Mesothelial cell of epicardium (in vitro differentiated cells): ENCODE measurements at regions not wholly inside any gene's neighbourhood (a gene's known extent, or its start where the extent isn't known, plus 50 kb on each side); places are given as distances from the start of the nearest gene placed in this dataset.
"Not testable (repeated sequence)": the region's sequence is repeated elsewhere in the genome, so short reads cannot be mapped to it uniquely, and the experiment has no call there.

ENCODE experiments used
- DNase-seq, 2 experiments: peaks; one replicate each; pipeline ENCODE4 v3.0.0; 2021; ENCODE audit warnings: low spot score in 2 of 2; ENCODE audit not compliant: unreplicated experiment in 2 of 2
- H3K27ac Mint-ChIP-seq: 2 replicates; pipeline ENCODE4 v1.8.0; 2021; ENCODE audit warnings: mixed read lengths
- H3K27me3 Mint-ChIP-seq: 2 replicates; pipeline ENCODE4 v1.8.0; 2021; ENCODE audit warnings: low read depth, mixed read lengths
- H3K36me3 Mint-ChIP-seq: 2 replicates; pipeline ENCODE4 v1.8.0; 2021; ENCODE audit warnings: mixed read lengths
- H3K4me1 Mint-ChIP-seq: 2 replicates; pipeline ENCODE4 v1.8.0; 2021; ENCODE audit warnings: mixed read lengths
- H3K4me3 Mint-ChIP-seq: 2 replicates; pipeline ENCODE4 v1.8.0; 2021; ENCODE audit warnings: mild to moderate bottlenecking, moderate library complexity, mixed read lengths
- H3K9me3 Mint-ChIP-seq: 2 replicates; pipeline ENCODE4 v1.8.0; 2021; ENCODE audit warnings: mixed read lengths
- TF ChIP-seq, protein P1 (sequence below): fragments of 200-600 bp; sonication (generic); IDR thresholded peaks from one replicate; pipeline ENCODE4 v1.5.0; 2021; ENCODE audit warnings: antibody characterized with exemption; ENCODE audit not compliant: unreplicated experiment

DNA sequence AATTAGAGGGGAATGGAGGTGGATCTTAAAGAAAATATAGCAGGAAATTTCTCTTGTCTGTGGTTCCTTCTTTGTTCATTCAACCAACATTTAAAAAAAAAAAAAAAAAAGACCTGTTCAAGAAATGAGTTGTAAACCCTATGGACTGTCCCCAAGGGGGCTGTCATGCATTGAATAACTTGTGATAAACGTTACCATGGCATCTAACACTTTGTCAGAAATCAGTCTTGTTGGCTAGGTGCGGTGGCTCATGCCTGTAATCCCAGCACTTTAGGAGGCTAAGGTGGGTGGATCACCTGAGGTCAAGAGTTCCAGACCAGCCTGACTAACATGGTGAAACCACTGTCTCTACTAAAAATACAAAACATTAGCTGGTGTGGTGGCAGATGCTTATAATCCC, 381.7 kb downstream of the BCKDHB start:
- Mint-ChIP-seq H3K36me3 (no peaks in the 10 kb centered on the region), H3K27ac (no peak overlapping the region), H3K27me3 (no peaks in the 10 kb centered on the region), H3K4me1 (no peaks in the 10 kb centered on the region), H3K9me3 (peaks cover 8% of the 10 kb centered on the region), H3K4me3 (no peak overlapping the region)
- no peak for DNase-seq
- TF ChIP-seq, protein P1, sequence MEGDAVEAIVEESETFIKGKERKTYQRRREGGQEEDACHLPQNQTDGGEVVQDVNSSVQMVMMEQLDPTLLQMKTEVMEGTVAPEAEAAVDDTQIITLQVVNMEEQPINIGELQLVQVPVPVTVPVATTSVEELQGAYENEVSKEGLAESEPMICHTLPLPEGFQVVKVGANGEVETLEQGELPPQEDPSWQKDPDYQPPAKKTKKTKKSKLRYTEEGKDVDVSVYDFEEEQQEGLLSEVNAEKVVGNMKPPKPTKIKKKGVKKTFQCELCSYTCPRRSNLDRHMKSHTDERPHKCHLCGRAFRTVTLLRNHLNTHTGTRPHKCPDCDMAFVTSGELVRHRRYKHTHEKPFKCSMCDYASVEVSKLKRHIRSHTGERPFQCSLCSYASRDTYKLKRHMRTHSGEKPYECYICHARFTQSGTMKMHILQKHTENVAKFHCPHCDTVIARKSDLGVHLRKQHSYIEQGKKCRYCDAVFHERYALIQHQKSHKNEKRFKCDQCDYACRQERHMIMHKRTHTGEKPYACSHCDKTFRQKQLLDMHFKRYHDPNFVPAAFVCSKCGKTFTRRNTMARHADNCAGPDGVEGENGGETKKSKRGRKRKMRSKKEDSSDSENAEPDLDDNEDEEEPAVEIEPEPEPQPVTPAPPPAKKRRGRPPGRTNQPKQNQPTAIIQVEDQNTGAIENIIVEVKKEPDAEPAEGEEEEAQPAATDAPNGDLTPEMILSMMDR: no peak

DNA sequence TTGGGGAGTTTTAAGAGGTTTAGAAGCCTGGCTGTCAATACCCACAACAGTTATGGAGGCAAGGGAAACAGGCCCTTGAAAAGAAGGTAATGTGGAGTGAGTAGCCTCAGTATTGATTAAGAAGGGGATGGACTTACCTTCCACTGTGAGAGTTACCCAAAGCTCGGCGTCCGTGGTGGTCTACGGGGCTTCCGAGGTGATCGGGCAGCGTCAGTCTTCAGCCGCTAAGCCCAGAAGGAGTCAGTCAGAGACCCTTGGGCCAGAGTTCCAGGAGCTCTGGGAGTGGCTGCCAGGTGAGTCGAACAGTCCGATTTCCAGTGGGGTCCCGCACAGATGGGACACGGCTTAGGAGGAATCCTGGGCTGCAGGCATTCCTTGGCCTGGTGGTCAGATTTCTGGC, 379.0 kb downstream of the BCKDHB start:
- not testable (repeated sequence) for DNase-seq, H3K27ac Mint-ChIP-seq, H3K36me3 Mint-ChIP-seq, H3K9me3 Mint-ChIP-seq, H3K4me3 Mint-ChIP-seq, H3K27me3 Mint-ChIP-seq, H3K4me1 Mint-ChIP-seq

DNA sequence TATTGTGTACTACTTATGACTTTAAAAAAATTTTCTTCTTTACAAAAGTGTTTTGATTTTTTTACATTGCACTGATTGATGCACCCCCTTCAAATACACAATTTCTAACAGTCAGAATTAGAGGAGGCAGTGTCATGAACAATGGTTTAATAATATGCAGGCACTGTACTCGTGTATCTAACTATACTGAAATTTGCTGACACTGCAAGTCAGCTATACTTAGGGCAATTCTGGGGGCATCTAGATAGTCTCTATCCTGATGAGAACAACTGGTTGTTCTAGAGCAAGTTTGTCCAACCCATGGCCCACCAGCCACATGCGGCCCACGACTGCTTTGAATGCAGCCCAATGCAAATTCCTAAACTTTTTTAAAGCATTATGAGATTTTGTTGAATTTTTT, 375.6 kb downstream of the BCKDHB start:
- Mint-ChIP-seq H3K9me3 (peaks cover 4% of the 10 kb centered on the region), H3K36me3 (no peaks in the 10 kb centered on the region), H3K27ac (no peak overlapping the region), H3K4me1 (peaks cover 11% of the 10 kb centered on the region), H3K4me3 (no peak overlapping the region), H3K27me3 (no peaks in the 10 kb centered on the region)
- no peak for DNase-seq
- TF ChIP-seq, protein P1: no peak

DNA sequence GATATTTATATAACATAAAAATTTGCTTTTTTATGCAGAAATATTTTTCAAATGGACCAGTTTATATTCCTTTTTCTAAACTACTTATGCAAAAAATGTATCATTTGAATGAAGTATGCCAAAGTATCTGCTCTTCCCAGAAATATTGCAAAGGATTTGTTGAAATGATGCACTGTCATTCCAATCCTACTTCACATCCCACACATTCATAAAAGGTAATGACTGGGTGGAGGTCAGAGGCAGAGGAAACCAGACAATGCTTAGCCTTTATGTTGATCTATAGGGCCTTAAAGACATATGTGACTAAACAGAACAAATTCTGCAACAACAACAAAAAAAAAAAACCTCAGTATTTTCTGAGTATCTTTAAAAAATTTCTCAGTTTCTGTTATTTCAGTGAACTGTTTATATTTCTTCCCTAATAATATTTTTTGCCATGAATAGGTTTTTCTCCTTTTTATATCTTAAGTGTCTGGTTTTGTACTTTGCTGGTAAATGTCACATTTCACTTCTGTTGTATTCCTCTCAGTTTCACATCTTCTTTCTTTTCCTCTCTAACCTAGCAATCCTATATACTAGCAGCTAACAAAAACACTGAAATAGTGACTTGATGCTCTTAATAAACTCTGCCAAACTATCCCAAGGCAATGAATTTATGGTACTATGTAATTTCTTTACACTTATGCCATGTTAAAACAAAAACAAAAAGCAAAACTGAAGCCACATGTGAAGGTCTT, 374.1 kb downstream of the BCKDHB start:
- H3K4me1 Mint-ChIP-seq: peaks cover 13% of the 10 kb centered on the region
- TF ChIP-seq, protein P1: no peak
- H3K4me3 Mint-ChIP-seq: no peak overlapping the region
- no peak overlapping the region for H3K27ac Mint-ChIP-seq
- peaks cover 4% of the 10 kb centered on the region for H3K9me3 Mint-ChIP-seq
- H3K27me3 Mint-ChIP-seq: no peaks in the 10 kb centered on the region
- DNase-seq: no peak
- no peaks in the 10 kb centered on the region for H3K36me3 Mint-ChIP-seq

DNA sequence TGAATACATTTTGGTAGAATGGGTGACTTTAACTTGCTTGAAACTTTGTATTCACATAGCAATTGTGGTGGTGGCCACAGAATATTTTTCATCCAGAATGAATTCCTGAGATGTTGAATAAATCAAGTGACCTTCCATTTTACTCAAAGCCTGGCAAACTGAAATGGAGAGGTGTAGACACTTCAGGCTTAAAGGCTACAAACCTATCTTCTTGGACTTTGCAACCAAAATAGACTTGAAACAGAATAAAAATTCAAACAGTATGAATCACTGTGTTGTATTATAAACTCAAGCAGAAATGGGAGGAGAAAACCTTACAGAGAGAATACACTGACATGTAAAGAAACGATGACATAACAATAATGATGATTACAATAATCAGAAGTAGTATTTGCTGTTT, 371.6 kb downstream of the BCKDHB start:
- DNase-seq: no peak
- Mint-ChIP-seq H3K4me1 (peaks cover 13% of the 10 kb centered on the region), H3K9me3 (peaks cover 1% of the 10 kb centered on the region), H3K27ac (no peak overlapping the region), H3K27me3 (no peaks in the 10 kb centered on the region), H3K4me3 (no peak overlapping the region), H3K36me3 (no peaks in the 10 kb centered on the region)
- TF ChIP-seq, protein P1: no peak

DNA sequence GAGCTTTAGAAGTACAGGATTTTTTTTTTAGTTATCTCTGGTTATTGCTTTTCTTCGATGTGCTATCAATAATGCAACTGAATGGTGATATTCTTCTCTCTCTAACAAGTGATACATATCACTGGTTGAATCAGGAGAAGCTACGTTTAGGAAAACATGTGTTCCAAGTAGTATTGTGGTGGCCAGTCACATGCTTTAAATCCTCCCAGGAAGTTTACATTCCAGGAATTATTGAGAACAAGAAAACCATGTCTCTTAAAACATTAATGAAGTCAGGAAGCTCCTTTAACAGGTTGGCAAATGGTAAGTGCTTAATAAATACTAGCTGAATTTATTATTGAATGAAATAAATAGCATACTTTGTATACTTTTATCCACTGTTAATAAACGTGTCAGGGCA, 371.1 kb downstream of the BCKDHB start:
- Mint-ChIP-seq H3K4me3 (no peak overlapping the region), H3K27me3 (no peaks in the 10 kb centered on the region), H3K4me1 (peaks cover 13% of the 10 kb centered on the region), H3K36me3 (no peaks in the 10 kb centered on the region), H3K27ac (no peak overlapping the region), H3K9me3 (peaks cover 4% of the 10 kb centered on the region)
- TF ChIP-seq, protein P1: no peak
- no peak for DNase-seq
